GM18520 (cell line): ENCODE measurements at regions not wholly inside any gene's neighbourhood (a gene's known extent, or its start where the extent isn't known, plus 50 kb on each side); places are given as distances from the start of the nearest gene placed in this dataset.

Experiments used
- ATAC-seq: cut with Tn5 transposase; IDR thresholded peaks from one replicate; pipeline ENCODE4 v1.9.1; 2021; ENCODE audit not compliant: unreplicated experiment

GRCh38 chr10:81093056-81093455, 555.4 kb downstream of the SH2D4B start:
- no peak for ATAC-seq

- ATAC-seq, result no peak
These were observed 557.5 kb downstream of the SH2D4B start for GRCh38 chr10:81095238-81095637.

- peak; percentile 60 for ATAC-seq
These were observed 558.9 kb downstream of the SH2D4B start for GRCh38 chr10:81096558-81096957.

- no peak for ATAC-seq
These were observed 563.4 kb downstream of the SH2D4B start for GRCh38 chr10:81101062-81101461.

GRCh38 chr10:81104494-81104893, 566.8 kb downstream of the SH2D4B start:
- ATAC-seq, result no peak

GRCh38 chr10:81108516-81109199, 571.0 kb downstream of the SH2D4B start:
- peak; percentile 66 for ATAC-seq

GRCh38 chr10:81109200-81109752, 571.6 kb downstream of the SH2D4B start:
- ATAC-seq, result peak; percentile 5

- ATAC-seq, result no peak
These were observed 578.5 kb downstream of the SH2D4B start for GRCh38 chr10:81116201-81116600.

GRCh38 chr10:81116990-81117389, 579.3 kb downstream of the SH2D4B start:
- no peak for ATAC-seq

- no peak for ATAC-seq
These were observed 590.2 kb downstream of the SH2D4B start for GRCh38 chr10:81127931-81128330.

- ATAC-seq, result no peak
These were observed 592.3 kb downstream of the SH2D4B start for GRCh38 chr10:81130014-81130413.

- peak; percentile 99 for ATAC-seq
These were observed 598.1 kb downstream of the SH2D4B start for GRCh38 chr10:81135851-81136250.

GRCh38 chr10:81136261-81136660, 598.6 kb downstream of the SH2D4B start:
- ATAC-seq, result peak; percentile 15

GRCh38 chr10:81145975-81146374, 608.3 kb downstream of the SH2D4B start:
- no peak for ATAC-seq

- ATAC-seq, result no peak
These were observed 608.7 kb downstream of the SH2D4B start for GRCh38 chr10:81146436-81146835.

GRCh38 chr10:81152656-81153055, 615.0 kb downstream of the SH2D4B start:
- ATAC-seq, result no peak

- ATAC-seq, result no peak
These were observed 620.0 kb downstream of the SH2D4B start for GRCh38 chr10:81157681-81158080.

- ATAC-seq, result no peak
These were observed 640.0 kb downstream of the SH2D4B start for GRCh38 chr10:81177651-81178244.

GRCh38 chr10:81179324-81179723, 641.6 kb downstream of the SH2D4B start:
- no peak for ATAC-seq

GRCh38 chr10:81179805-81180452, 642.2 kb downstream of the SH2D4B start:
- ATAC-seq, result peak; percentile 87

GRCh38 chr10:81182296-81182695, 644.6 kb downstream of the SH2D4B start:
- no peak for ATAC-seq

- no peak for ATAC-seq
These were observed 654.6 kb downstream of the SH2D4B start for GRCh38 chr10:81192221-81192788.
